T-helper 2 cell (primary cell): ENCODE measurements at regions not wholly inside any gene's neighbourhood (a gene's known extent, or its start where the extent isn't known, plus 50 kb on each side); places are given as distances from the start of the nearest gene placed in this dataset.
"Not testable (repeated sequence)": the region's sequence is repeated elsewhere in the genome, so short reads cannot be mapped to it uniquely, and the experiment has no call there.

ENCODE experiments used
- DNase-seq, 5 experiments: peaks; one replicate each; pipeline versions ENCODE4 v3.0.0 to v3.0.0-alpha.2; 2012 to 2022

DNA sequence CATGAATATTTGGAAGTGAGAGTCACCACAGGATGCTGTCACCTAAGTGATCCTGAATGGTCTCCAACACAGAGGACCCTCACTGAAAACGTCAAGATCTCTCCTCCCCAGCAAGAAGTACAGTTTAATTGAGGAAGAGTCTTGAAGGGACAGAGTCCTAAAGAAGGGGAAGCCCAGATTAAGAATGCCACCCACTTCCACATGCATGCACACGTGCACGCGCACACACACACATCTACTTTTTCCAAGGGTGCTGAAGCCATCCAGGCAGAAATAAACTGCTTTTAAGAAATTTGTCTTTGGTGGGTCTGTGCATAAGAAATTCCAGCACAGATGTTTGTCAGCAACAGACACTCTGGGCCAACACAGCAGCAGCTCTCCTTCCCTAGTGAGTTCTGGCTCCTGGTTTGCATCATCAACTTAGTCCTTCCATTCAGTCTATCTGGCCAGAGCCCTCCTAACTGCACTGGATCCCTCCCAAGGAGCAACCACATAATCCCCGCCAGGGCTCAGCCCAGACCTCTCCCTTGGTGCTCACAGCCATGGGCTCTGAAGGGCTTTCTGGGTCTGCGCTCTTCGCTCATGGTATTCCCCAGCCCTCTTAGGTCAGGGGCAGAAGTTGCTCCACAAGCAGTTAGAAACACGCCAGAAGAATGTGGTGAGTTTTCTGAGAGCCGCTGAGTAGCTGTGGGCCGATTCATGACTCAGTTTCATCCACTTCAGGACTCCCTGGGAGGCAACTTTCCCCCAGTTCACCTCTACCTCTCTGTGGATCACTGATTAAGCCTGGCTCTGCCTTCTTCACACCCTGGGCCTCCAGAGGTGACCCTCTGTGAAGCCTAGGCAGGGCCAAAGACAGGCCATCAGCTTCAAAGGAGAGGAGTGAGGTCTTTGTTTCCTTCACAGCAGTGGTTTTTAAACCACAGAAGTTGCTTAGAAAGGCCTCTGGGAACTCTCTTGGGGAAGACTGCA, 132.6 kb upstream of the LIPC start:
- no peak for DNase-seq

DNA sequence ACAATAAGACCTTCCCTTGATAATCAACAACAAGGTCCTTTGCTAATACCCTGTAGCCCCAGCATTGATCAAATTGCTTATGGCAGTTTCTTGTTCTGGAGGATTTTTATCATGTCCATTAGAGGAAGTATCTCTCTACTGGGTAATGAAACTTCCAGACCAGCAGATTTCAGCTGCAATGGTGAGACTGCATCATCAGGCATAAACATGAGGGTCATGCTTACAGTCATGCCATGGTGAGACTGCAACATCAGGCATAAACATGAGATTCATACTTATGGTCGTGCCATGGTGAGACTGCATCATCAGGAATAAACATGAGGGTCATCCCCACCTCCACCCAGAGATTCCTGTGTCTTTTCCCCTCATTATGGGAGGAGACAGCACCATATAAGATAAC, 129.0 kb upstream of the LIPC start:
- DNase-seq, result no peak

- no peak for DNase-seq
Measured at GRCh38 chr15:58303236-58303635, 128.6 kb upstream of the LIPC start.

DNA sequence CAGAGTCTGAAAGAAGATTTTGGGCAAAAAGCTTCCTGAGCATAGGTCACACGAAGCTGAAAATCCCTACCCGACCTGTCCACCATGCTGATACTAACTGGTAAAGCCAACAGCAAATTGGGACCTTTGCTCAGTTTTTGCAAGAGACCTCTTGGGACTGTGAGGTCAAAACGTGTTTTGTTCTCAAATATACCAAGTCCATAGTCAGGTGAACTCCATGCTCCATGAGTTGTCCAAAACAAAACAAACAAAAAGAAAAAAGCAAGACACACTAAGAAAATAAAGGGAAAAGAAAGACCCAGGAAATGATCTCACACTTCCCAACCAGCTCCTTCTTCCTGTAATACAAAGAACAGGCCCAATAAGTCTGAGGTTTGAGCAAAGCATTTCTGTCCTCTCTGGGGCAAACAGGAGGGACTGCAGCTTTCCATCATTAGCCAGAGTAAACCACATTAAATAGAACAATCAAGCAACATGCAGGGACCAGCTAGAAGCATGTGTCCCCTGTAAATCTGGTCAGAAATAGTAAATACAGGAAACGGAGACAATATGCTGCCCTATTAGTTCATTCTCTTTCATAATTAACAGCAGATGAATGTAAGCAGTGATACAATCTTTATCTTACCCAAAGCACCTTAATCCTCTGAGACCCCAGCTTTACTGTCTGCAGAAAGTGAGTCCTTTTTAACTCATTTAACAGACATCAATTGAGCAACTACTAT, 125.0 kb upstream of the LIPC start:
- no peak for DNase-seq

- DNase-seq, result no peak
Measured at GRCh38 chr15:58307313-58307961, 124.4 kb upstream of the LIPC start.

GRCh38 chr15:58308742-58309355, 122.9 kb upstream of the LIPC start:
- no peak for DNase-seq

- no peak for DNase-seq
Measured at GRCh38 chr15:58309963-58310928, 121.5 kb upstream of the LIPC start.

DNA sequence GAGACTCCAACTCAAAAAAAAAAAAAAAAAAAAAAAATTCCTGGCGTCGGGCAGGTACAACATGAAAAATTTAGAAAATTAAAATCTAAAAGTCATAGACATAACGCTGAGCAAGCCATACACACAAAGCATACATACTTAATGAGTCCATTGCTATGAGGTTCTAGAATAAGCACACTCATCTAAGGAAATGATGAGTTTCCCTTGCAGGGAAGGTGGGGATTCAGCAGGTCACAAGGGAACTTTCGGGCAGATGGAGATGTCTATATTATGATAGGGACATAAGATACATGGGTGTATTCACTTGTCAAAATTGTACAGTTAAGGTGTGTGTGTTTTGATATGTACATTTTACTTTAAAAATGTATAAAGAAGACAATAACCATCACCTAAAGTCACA, 120.2 kb upstream of the LIPC start:
- no peak for DNase-seq

- no peak for DNase-seq
Measured at GRCh38 chr15:58312031-58312430, 119.8 kb upstream of the LIPC start.

DNA sequence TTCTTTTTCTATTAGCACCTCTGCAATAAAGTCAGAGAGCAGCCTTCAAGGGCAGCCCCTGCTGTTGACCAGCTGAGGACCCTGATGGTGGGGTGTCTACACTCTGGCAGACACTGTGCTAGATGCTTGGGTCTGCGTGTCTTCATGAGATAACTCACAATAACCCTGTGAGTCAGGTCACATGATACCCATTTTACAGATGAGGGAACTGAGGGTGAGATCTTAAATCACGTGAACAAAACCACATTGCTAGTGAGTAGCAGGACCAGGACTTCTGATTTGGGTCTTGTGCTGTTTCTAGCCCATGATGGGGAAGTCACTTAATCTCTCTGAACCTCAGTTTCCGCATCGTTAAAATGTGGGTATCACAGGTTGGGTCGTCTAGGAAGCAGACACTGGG, 118.5 kb upstream of the LIPC start:
- DNase-seq, result no peak

DNA sequence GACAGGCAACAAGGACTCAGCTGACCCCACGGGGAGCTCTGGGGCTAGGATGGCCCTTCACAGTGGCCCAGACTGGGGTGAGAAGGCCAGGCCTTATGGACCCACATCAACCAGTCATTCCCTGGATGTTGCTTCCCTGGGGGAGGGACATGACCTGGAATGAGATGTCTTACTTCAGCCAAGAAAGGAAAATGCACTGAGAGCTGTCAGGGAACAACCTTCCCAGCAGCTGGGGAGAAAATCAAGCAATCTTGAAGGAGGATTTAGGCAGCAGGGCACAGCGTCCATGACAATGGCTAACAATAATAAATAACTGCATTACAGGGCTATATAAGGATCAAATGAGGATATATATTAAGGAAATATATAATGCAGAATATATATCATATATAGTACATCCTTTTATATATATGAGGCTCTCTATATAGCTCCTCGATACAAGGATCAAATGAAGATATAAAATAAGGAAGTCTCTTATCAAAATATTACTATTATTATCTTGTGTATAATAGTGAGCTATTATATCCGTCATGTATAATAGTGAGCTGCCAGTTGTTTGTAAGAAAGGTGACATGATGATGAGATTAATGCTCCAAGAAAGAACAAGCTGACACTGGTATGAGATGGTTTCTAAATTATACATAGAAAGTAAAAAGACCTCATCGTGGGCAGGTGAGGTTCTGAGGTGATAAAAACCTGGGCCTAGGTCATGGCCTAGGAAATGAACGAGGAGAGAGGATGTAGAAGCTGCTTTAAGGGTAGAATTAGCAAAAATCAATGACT, 117.8 kb upstream of the LIPC start:
- DNase-seq, result no peak

- peak in 2 of 5 experiments; percentile 8 to 35 for DNase-seq
Measured at GRCh38 chr15:58314593-58315216, 117.1 kb upstream of the LIPC start.

DNA sequence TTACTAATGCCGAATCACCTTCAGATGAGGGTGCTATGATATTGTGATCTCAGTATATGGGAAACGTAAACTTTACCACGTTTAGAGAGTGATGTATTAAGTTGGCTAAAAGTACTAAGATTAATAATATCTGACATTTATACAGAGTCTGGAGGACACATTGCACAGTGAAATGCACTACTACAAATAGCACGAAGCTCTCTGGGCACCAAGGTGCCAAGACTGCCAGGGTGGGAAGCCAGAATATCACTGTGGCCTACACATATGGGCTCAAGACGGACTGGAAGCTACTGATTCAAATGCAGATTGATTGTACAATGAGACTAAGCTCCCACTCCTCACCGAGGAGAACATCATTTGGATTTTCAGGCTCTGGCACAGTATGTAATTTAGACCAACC, 113.3 kb upstream of the LIPC start:
- DNase-seq, result no peak

GRCh38 chr15:58321034-58321433, 110.8 kb upstream of the LIPC start:
- no peak for DNase-seq

DNA sequence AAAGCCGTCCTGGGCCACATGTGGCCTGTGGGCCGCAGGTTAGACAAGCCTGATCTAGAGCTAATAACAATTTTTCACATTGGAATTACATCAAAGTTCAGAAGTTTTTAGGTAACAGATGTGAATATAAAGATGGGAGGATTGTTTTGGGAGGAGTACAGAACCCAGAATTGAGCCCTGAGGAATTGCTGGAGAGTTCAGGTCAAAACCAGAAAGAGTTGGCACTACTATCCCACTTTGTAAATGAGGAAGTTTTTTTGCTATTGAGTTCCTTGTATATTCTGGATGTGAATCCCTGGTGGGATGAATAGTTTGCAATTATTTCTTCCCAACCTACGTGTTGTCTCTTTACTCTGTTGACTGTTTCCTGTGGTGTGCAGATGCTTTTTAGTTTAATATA, 109.5 kb upstream of the LIPC start:
- no peak for DNase-seq

GRCh38 chr15:58323321-58323720, 108.5 kb upstream of the LIPC start:
- DNase-seq, result not testable (repeated sequence)

DNA sequence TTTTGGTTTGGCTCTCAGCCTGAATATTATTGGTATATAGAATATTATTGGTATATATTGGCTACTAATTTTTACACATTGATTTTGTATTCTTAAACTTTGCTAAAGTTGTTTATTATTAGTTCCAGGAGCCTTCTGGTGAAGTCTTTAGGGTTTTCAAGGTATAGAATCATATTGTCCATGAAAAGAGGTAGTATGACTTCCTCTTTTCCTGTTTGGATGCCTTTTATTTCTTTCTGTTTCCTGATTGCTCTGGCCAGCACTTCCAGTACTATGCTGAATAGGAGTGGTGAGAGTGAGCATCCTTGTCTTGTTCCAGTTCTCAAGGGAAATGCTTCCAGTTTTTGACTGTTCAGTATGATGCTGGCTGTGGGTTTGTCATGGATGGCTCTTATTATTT, 107.3 kb upstream of the LIPC start:
- DNase-seq, result no peak

GRCh38 chr15:58327958-58328357, 103.8 kb upstream of the LIPC start:
- no peak for DNase-seq

DNA sequence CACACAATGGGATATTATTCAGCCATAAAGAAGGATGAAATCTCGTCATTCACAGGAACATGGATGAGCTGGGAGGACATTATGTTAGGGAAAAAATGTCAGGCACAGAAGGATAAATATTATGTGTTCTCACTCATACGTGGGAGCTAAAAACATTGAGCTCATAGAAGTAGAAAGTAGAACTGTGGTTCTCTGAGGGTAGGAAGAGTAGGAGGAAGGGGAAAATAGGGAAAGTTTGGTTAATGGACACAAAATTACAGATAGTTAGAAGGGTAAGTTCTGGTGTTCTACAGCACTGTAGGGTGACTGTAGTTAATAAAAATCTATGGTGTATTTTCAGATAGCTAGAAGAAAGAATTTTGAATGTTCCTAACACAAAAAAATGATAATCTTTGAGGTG, 102.6 kb upstream of the LIPC start:
- no peak for DNase-seq
